ENCODE measurements at regions not wholly inside any gene's neighbourhood (a gene's known extent, or its start where the extent isn't known, plus 50 kb on each side); places are given as distances from the start of the nearest gene placed in this dataset.

DNA sequence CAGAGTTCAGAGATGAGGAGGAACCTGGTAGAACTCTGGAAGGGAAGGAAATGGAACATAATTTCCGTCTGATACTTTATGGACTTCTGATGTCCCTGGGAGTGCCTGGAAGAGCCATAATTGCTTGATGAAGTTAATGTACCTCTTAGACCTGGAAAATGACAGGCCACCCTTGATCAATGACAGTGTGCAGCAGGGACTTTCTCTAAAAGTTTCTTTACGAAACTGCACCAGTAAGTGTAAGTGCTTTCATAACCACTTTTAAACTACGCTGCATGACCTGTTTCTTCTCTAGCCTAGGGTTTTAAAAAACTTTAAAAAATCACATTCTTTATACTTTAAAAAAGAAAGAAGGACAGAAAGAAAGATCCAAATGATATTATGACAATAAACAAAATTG lies 164.5 kb downstream of the LPIN1 start:
- TF ChIP-seq EZH2 (IDR thresholded peaks at IDR 0.05; ENCODE audit: borderline replicate concordance, insufficient read depth, low read depth, low read length, poor library complexity, severe bottlenecking), result no peak
- TF ChIP-seq, protein P1, sequence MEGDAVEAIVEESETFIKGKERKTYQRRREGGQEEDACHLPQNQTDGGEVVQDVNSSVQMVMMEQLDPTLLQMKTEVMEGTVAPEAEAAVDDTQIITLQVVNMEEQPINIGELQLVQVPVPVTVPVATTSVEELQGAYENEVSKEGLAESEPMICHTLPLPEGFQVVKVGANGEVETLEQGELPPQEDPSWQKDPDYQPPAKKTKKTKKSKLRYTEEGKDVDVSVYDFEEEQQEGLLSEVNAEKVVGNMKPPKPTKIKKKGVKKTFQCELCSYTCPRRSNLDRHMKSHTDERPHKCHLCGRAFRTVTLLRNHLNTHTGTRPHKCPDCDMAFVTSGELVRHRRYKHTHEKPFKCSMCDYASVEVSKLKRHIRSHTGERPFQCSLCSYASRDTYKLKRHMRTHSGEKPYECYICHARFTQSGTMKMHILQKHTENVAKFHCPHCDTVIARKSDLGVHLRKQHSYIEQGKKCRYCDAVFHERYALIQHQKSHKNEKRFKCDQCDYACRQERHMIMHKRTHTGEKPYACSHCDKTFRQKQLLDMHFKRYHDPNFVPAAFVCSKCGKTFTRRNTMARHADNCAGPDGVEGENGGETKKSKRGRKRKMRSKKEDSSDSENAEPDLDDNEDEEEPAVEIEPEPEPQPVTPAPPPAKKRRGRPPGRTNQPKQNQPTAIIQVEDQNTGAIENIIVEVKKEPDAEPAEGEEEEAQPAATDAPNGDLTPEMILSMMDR (IDR thresholded peaks at IDR 0.05), result no peak

Data from B cell (primary cell).